ENCODE measurements at regions not wholly inside any gene's neighbourhood (a gene's known extent, or its start where the extent isn't known, plus 50 kb on each side); places are given as distances from the start of the nearest gene placed in this dataset.

DNA sequence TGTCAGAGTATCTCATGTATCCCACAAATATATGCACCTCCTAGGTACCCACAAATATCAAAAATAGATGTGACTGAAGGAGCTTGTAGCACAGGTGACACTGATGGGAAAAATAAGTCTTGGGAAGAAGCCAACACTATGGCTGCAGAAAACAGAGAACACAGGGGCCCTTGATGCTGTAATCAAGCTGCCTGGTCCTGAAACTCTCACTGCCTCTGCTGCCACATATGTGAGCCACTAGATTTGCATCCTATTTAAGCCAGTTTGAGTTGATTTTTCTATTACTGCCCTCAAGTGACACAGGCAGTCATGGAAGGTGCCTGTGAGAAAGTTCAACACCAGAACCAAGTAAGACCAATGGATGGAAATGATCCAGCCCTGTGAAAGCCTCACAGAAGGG lies 720.8 kb downstream of the UQCRFS1 start:
- DNase-seq, result no peak

DNA sequence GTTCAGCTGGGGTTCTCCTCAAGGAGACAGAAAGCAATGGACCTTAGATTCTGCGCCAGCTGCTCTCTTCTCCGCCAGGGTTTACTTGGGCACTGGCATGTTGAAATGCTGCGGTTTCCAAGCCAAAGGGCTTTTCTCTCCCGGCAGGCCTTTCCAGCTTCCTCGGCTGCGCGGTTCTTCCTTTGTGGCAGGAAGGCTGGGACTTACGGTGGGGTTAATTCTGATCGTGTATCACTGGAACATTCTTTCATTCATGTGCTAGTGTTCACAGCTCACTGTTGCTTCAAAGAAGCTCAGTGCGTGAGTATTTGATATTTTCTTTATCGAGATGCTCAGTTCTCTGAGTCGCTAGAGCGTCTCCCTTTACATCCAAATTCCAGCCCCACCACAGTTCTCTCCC lies 723.2 kb downstream of the UQCRFS1 start:
- DNase-seq, result no peak

DNA sequence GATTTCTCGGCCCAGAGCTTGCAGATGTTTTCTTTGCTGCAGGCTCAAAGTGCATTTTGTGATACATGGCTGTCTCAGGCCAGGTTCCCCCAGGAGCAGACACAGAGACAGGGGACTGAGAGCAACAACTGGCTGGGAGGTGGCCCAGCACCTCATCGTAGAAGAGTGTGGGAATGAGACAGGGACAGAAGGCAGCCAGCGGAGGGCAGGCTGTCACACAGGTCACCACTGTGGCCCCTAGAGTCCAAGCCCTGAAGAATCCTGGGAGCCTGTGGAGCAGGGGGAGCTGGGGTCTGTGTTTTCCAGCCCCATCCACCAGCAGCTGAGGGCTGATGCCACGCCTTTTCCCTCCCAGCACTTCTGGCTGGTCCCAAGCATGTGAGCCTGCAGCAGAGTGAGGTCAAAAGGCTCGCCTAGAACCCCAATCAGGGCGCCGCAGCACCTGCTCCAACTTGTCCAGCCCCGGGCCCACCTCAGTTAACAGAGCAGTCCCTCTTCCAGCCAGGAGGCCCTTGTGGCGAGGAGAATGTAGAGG lies 723.8 kb downstream of the UQCRFS1 start:
- DNase-seq, result no peak

DNA sequence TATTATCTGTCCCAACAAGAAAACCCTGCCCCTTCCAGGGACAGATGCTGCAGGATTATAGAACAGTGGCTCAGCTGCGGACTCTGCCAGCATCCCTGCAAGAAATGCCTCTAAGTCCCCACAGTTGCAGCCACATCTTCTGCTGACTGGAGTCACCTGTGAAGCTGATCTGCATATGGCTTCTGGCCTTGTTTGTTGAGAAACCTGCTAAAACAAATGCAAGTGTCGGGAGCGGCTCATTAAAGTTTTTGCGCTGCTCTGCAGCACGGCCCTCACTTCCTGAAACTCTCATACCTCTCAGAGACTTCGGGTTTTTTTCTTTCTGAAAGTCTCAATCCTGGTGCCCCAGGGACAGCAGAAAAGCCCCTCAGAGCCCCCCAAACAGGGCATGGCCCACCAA lies 725.0 kb downstream of the UQCRFS1 start:
- no peak for DNase-seq

DNA sequence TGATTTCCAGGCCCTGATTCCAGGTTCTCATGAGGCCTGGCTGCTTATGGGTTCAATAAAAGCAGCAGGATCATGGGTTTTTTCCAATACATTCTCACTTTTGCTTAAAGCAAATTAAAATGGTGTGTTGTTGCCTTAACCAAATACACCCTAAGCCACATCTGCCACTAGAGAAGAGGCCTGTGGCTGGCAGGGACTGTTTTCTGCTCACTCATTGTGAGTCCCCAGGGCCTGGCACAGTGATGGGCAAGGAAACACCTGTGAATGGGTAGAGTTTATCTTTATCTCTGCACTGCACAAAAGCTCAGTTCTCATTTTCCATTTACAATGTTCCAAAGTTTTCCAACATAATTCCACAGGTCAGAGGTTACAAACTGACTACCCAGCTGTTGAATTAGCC lies 726.0 kb downstream of the UQCRFS1 start:
- no peak for DNase-seq

DNA sequence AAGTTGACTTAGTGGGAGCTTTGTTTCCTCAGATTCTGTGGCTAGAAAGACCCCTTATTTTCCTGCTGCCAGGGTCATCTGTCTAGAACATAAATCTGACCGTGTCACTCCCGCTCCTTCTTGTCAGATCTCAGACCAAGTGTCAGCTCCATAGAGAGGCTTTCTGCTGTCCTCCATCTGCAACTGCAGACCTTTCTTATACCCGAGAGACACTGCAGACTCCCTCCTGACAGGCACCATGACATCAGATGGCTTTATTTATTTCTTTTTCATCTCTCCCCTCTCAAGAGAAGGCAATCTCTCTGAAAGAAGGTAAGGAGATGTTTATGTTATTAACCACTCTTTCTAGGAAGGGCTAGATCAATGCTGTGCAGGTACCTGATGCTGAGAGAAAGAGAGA lies 726.5 kb downstream of the UQCRFS1 start:
- no peak for DNase-seq

DNA sequence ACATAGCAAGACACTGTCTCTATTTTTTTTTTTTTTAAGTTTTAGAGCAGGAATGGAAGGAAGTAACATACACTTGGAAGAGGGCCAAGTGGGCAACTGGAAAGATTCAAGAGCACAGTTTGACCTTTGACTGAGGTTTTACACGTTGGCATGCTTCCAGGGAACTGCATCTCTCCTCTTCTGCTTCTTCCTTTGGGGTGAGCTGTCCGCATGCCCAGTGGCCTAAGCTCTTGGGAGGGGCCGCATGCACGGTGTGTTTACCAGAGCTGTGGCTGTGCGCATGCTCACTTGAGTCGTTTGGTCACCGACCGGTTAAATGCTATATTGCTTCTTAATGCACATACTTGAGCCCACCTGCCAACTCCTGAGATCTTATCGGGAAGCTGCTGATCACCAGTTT lies 727.7 kb downstream of the UQCRFS1 start:
- no peak for DNase-seq

DNA sequence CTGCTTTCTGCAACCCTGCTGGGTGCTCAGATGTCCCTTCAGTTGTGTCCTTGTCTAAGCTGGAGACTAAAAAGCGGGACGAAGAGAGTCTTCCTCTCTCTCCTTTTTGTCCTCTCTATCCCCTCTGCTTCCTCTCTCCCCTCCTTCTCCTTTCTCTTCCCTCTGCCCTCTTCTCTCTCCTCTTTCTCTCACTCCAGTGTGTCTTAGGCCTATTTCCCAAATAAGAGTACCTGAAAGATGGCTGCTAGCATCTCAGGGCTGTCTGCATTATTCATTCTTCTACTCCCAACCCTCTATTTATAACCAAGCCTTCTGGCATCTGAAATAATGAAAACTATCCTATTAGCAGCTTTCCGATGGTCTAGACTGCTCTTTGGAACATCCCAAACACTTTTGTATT lies 729.8 kb downstream of the UQCRFS1 start:
- no peak for DNase-seq

DNA sequence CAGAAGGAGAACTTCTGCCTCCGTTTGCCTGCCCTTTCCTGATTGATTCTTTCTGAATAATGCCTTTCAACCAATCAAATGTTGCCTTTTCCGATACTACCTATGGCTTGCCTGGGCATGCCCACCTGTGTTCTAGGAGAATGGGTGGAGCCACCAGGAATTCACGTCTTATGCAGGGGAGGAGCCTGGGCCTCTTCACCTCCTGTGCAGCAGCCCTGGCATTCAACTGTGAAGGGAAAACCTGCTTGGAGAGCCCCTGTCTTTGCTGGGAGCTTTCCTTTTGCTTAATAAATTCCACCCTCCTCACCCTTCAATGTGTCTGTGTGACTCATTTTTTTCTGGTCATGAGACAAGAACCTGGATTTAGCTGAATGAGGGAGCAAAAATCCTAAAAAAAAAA lies 730.7 kb downstream of the UQCRFS1 start:
- no peak for DNase-seq

DNA sequence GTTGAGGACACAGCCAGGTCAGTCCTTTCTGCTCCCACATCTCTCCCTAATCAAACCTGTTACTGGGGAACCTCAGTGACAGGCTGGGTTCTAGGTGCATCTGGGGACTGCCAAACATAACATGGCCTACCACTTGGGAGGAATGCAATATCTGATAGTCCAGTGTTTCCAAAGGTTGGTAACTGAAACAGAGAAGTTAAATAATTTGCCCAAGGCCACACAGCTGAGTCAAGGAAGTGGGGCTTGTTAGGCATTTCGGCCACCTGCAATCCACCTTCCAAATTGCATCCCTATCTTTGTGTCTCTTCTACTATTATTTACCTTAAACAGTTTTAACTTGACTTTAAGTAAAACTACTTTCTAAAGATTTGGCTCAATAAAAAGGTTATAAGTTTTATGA lies 731.3 kb downstream of the UQCRFS1 start:
- no peak for DNase-seq

DNA sequence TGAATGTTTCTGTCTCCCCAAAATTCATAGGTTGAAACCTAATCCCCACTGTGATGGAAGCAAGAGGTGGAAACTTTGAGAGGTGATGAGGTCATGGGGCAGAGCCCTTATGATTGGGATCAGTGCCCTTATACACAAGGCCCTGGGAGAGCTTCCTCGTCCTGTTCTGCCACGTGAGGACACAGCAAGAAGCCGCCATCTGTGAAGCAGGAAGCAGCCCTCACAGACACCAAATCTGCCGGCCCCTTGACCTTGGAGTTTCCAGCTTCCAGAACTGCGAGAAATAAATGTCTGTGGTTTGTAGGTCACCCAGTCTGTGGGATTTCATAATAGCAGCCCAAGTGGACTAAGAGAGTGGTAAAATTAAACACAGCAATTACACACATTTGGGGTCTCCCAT lies 737.4 kb downstream of the UQCRFS1 start:
- DNase-seq, result no peak

DNA sequence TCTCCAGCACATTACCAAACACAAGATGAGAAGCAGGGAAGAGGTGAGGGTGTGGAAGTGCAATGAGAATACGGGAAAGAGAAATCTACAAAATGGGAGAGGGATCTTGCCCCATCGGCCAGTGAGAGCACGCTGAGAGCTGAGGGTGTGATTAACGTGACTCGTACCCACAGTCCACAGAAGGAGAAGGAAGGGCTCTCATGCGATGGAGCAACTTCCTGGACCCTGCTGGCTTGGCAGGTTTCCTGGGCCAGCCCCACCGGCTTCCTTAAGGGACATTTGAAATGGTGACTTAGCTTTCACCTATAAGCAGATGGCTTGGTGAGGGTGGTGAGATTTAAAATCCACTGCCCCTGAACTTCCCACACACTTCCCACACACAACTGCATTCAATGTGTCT lies 740.1 kb downstream of the UQCRFS1 start:
- DNase-seq, result no peak

DNA sequence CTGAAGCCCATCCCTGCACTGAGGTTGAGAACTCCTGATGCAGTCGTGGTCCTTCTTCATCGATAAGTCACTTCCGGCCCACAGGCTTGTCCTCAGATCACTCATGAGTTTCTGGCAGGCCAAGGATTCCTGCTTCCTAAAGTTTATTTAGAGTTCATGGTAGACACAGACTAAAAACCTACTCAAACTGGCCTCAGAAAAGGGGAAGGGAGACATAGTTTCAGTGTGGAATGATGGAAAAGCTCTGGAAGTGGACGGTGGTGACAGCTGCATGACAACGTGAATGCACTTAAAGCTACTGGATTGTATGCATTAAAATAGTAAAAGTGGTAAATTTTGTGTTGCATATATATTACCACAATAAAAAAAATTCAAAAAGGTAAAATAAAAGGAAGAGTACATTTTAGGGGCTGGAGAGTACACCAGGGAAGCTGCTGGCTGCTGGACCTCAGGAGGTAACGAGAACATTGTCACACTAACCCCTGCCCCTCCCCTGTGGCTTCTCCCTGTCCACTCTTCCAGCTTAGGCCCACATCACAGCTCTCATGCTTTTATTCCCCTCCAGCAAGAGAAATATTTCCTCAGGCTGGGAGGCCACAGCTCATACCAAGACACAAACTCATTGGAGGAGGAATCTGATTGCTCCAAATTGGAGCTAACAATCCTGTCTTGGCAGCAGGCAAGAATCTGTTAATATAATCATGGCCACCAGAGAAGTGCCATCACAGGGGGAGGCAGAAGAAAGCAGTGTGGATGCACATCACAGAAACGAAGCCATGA lies 741.0 kb downstream of the UQCRFS1 start:
- no peak for DNase-seq

DNA sequence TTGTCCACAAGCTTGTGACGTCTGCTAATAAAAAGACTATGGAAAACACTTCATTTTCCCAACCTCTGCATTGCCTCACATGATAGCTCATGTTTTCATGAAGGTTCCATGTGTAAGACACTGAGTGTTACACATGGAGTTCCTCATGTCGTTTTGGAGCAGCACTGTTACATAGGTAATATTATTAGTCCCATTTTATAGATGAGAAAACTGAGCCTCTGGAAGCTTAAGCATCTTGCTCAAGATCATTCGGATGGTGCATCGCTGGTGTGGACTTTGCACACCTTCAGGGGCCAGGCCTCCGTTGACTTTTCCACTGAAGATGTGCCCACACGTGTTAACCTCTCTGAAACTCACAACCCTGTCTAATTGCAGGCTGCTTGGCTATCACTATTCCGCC lies 743.4 kb downstream of the UQCRFS1 start:
- DNase-seq, result no peak

DNA sequence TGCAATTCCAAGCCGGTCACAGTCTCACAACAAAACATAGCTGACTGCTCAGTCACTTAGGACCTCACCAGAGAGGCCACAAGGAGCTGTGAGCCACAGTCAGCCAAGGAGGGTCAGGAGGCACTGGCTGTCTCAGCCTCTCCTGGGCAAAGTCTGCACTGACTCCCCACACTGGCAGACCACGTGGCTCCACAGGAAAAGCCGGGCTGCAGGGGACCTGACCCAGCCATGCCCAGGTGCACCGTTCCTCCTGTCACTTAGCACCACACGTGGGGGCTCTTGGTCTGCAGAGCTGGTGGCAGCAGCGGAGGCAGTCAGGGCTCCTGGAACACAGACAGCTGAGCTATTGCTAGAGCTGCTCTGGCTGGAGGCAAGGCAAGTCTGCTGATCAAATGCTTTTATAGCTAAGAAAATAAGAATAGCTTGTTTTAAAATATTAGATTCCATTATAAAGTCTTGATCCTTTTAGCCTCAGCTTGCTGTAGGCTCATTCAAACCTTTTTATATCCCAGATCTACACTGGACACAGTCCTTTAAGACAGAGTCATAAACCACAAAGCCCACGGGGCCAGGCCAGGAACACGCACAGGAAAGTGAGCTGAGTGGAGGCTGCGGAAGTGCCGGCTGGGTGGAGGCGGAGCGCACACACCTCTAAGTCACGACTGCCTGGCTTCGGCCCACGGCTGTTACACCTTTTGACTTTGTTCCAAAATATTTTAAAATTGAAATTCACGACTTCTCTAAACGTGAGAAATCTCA lies 744.1 kb downstream of the UQCRFS1 start:
- no peak for DNase-seq

DNA sequence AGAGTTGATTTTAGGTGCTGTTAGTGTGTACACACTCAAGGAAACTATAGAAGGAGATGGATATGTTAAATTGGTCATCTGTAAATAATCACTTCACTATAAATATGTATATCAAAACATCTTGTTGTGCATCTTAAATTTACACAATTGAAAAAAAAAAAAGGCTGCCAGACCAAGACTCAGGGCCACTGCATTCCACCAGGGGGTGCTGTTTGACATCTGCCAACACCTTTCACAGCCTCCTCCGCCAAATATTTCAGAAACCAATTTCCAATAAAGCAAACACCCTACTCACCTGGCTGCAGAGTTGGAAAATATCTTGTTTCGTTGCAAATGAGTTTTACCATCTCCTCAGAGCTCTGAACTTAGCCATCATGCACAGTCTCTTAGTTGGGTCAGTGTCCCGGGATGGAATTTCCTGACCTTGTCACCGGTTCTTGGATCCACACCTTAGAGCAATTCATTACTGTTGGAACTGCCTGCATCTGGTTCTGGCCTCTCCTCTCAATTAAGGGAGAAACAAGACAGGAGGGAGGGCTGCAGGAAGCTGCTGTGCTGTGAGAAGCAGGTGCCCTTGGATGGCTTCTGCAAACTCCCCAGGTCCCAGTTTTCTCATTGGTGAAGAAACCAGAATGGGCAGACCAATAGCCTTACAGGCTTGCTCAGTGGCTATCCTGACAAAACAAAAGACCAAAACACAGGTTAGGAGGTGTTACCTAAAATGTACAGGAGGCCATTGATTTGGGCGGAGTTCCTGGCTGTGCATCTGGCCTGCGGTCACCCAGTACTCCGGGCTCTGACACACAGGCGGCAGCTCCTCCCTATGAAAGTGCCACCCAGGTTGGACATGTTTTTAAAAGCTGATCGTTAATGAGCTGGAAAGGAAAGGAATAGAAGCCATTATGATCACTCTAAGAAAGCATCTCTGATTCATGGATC lies 746.6 kb downstream of the UQCRFS1 start:
- DNase-seq, result peak; percentile 43 to 44

DNA sequence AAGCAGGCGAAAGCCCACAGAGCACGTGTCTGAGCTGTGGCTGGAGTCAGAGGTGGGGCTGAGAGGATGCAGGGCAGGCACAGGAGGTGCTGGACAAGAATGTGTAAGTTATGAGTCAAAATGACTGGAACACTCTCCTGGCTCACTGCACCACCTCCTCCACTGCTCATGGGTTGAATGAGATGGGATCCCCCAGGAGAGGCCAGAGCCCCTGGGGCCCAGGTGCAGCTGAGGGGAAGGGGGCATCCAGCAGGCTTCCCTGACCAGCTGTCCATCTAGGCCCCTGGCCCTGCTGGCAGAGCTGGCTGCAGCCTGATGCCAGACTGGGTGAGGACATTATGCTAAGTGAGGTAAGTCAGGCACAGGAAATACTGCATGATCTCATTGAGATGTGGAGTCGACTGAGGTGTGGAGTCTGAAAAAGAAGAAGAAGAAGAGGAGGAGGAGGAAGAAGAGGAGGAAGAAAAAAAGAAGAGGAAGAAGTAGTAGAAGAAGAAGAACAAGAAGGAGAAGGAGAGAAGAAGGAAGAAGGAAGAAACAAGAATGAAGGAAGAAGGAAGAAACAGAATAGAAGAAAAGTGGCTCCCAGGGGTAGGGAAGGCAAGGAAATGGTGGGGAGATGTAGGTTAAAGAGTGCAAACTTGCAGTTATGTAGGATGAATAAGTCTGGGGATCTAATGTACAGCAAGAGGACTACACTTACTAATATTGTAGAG lies 747.4 kb downstream of the UQCRFS1 start:
- no peak for DNase-seq

DNA sequence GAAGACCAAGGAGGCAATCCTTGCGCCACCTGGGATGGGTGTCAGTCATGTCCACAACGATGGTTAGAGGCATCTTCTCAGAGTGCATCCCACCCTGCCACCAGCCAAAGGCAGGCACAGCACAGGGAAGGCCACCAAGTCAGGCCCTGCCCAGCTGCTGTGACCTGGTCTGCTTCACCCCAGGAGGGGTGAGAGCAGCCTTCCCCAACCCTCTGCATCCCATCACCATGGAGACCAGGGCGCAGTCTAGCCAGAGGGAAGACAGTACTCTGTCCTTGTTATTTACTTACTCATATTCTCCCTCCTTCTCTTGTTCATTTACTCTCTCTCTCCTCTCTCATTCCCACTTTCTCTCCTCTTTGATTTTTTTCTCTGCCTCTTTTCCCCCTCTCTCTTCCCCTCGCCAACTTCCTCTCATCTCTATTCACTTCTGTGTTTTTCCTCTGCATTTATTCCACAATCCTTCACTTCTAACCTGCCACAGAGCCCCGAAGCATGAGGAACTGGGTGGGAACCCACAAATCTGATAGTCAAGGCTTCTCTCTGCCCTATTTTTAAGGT lies 749.4 kb downstream of the UQCRFS1 start:
- DNase-seq, result no peak

DNA sequence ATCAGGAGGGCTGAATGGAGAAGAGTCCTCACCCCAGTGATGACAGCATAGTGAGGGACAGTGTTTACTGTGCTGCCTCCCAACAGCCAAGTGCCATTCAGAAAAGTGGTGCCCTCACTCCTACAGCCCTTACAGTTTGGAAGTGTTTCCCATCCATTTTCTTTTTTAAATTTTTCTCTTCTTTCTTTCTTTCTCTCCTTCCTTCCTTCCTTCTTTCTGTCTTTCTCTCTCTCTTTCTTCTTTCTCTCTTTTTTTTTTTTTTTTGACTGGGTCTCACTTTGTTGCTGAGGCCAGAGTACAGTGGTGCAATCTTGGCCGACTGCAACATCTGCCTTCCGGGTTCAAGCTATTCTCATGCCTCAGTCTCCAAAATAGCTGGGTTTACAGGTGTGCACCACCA lies 755.3 kb downstream of the UQCRFS1 start:
- DNase-seq, result no peak

DNA sequence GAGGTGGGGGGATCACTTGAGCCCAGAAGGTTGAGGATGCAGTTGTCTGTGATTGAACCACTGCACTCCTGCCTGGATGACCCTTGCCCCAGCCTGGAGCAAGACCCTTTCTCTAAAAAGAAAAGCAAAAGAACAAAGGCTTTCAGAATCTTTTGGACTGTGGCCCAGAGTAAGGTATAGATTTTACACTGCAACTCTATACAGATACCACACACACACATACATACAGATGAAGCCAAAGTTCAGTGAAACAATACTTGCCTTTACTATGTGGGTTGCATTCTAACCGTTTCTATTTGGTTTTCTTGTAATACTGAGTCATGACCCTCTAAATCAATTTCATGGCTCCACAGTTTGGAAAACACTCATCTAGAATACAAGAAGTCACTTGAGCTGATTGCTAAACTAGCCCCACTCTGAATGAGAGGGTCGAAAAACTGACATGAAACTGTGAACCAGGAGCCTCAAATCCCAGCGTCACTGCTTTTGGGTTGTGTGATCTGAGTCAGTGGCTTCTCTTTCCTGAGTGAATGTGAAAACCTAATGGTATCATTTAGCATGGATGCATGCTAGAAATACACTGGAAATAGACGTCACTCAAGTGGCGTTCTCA lies 756.1 kb downstream of the UQCRFS1 start:
- no peak for DNase-seq

DNA sequence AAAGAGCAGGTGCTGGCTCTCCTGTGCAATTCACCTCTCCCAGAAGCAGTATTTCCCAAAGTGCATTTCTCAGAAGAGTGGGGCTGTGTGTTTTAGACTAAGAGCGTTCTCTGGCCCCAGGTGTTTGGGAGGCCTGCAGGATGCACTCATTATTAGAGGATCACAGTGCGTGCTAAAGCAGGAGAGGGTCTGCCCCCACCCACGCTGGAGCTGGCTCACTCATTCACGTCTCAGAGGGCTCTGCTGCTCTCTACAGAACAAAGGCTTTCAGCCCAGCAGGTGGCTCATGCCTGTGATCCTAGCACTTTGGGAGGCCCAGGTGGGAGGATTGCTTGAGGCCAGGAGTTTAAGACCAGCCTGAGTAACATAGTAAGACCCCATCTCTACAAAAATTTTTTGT lies 756.7 kb downstream of the UQCRFS1 start:
- DNase-seq, result no peak

DNA sequence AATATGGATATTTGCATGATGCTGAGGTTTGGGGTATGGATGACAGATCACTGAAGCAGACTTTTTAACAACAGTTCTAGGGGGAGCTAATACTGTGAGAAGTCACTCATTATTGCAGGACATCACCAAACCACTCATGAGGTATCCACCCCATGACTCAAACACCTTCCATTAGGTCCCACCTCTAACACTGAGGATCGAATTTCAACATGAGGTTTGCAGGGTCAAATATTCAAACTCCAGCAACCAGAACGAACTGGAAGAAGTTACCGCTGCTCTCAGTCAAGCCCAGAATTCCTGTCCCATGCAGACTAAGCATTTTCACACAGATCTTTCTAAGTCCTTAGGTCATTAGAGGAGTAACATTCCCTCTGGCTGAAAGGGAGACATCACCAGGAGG lies 758.9 kb downstream of the UQCRFS1 start:
- no peak for DNase-seq

Data from AML-193 (cell line).